Activated CD8-positive, alpha-beta T cell treated with anti-CD3 and anti-CD28 coated beads for 36 hours (primary cell): ENCODE measurements at regions not wholly inside any gene's neighbourhood (a gene's known extent, or its start where the extent isn't known, plus 50 kb on each side); places are given as distances from the start of the nearest gene placed in this dataset.

Experiments
- ATAC-seq: fragments of 200-7000 bp; cut with Tn5 transposase; one replicate; pipeline ENCODE4 v1.10.0; 2021; ENCODE audit warnings: mild to moderate bottlenecking, moderate library complexity
- CTCF ChIA-PET: fragments of 350-600 bp; sonication (Branson Sonifier 250); formaldehyde crosslinking; loops from one replicate; lab custom pipeline; 2021; ENCODE audit warnings: antibody characterized with exemption; lab: Charles Lee
- POLR2A ChIA-PET: fragments of 350-600 bp; sonication (Branson Sonifier 250); formaldehyde crosslinking; loops from one replicate; lab custom pipeline; 2021; ENCODE audit warnings: antibody characterized with exemption; lab: Charles Lee
- DNase-seq: peaks from one replicate; pipeline ENCODE4 v3.0.0-alpha.2; 2020
- H3K27ac Mint-ChIP-seq: one replicate; pipeline ENCODE4 v1.8.0; 2021; ENCODE audit warnings: mild to moderate bottlenecking, mixed read lengths
- H3K27me3 Mint-ChIP-seq: one replicate; pipeline ENCODE4 v1.8.0; 2021; ENCODE audit warnings: mixed read lengths
- H3K36me3 Mint-ChIP-seq: one replicate; pipeline ENCODE4 v1.8.0; 2021; ENCODE audit warnings: low read depth, mixed read lengths
- H3K4me1 Mint-ChIP-seq: one replicate; pipeline ENCODE4 v1.8.0; 2021; ENCODE audit warnings: low read depth, mixed read lengths
- H3K4me3 Mint-ChIP-seq: one replicate; pipeline ENCODE4 v1.8.0; 2021; ENCODE audit warnings: mild to moderate bottlenecking, moderate library complexity, mixed read lengths
- H3K9me3 Mint-ChIP-seq: one replicate; pipeline ENCODE4 v1.8.0; 2021; ENCODE audit warnings: mixed read lengths
- intact Hi-C: fragments of 100-400 bp; cut with micrococcal nuclease; formaldehyde crosslinking; loops from one replicate; pipeline ENCODE4 v1.10.0; 2022
- TF ChIP-seq, protein P1 (sequence below): fragments of 200-600 bp; IDR thresholded peaks from one replicate; pipeline ENCODE4 v1.8.0; 2022; ENCODE audit warnings: antibody characterized with exemption, mild to moderate bottlenecking

DNA sequence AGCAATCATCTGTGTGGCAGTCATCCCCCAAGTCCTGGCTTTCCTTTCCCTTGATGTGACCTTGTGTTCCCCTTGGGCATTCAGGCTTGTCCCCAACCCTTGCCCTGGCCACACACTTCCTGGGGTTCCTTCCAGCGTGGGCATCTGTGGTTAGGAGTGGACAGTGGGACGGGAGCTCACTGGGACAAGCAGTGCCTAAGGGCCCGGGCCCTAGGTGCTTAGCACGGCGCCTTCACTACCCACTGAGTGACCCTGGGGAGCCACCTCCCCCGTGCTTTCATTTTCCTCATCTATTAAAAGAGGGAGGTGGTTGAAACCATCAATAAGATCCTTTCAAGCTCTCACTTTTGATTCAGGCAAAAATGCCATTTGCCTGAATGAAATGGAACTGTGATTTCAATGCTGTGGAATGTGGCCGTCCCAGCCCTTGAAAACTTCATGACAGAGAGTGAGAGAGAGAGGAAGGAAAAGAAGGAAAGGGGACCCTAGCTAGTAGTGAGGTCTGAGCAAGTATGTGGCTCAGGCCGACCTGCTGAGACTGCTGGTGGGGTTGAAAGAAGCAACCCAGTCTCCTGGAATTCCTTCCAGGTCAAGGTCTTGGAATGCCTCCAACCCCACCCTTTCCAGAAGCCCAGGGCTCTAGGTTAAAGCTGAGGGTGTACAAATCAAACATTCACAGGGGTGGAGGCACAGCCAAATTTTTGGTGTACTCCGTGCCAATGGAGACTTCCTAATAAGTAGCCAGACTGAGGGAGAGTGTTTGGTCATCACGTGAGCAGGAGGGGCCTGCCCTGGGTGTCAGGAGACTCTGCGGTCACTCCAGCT, 302.9 kb downstream of the TLE3 start:
- Mint-ChIP-seq H3K9me3 (peaks cover 10% of the 10 kb centered on the region), H3K27ac (no peak overlapping the region), H3K4me3 (no peak overlapping the region), H3K27me3 (no peaks in the 10 kb centered on the region), H3K4me1 (peaks cover 2% of the 10 kb centered on the region), H3K36me3 (no peaks in the 10 kb centered on the region)
- ChIA-PET POLR2A (no interaction called here), CTCF (interaction anchor here (0.8 kb wide), 1 partner anchor 72 kb away, joined by 3 read pairs; no protein-coding TSS in a partner anchor)
- no peak for ATAC-seq
- intact Hi-C loops: no loop called here
- DNase-seq: no peak
- TF ChIP-seq, protein P1, sequence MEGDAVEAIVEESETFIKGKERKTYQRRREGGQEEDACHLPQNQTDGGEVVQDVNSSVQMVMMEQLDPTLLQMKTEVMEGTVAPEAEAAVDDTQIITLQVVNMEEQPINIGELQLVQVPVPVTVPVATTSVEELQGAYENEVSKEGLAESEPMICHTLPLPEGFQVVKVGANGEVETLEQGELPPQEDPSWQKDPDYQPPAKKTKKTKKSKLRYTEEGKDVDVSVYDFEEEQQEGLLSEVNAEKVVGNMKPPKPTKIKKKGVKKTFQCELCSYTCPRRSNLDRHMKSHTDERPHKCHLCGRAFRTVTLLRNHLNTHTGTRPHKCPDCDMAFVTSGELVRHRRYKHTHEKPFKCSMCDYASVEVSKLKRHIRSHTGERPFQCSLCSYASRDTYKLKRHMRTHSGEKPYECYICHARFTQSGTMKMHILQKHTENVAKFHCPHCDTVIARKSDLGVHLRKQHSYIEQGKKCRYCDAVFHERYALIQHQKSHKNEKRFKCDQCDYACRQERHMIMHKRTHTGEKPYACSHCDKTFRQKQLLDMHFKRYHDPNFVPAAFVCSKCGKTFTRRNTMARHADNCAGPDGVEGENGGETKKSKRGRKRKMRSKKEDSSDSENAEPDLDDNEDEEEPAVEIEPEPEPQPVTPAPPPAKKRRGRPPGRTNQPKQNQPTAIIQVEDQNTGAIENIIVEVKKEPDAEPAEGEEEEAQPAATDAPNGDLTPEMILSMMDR: no peak

DNA sequence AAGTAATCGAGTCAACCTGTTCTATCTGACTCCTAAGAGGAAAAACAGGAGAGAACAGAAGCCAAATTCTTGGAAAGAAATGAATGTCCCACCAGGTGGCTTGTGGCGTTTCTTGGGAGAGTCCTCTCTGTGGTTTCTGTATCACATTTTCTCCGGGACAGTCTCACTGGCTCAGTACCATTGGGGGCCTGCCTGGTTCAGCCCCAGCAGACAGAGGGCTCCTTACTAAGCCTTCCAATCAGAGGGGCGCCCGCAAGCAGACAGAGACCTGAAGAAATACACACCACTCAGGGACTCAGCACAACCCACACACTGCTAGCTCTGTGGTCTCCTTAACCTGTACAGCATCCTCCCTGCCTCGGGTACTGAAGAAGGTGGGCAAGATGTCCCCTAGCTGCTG, 302.1 kb downstream of the TLE3 start:
- no peaks in the 10 kb centered on the region for H3K27me3 Mint-ChIP-seq
- no peak overlapping the region for H3K27ac Mint-ChIP-seq
- no peaks in the 10 kb centered on the region for H3K36me3 Mint-ChIP-seq
- TF ChIP-seq, protein P1: no peak
- ChIA-PET POLR2A (no interaction called here), CTCF (interaction anchor here (0.6 to 0.8 kb wide), 2 partner anchors 67 to 73 kb away, joined by 3 read pairs; no protein-coding TSS in a partner anchor)
- H3K4me3 Mint-ChIP-seq: no peak overlapping the region
- no peak for DNase-seq
- intact Hi-C loops: no loop called here
- no peak for ATAC-seq
- H3K4me1 Mint-ChIP-seq: peaks cover 2% of the 10 kb centered on the region
- H3K9me3 Mint-ChIP-seq: peaks cover 10% of the 10 kb centered on the region

DNA sequence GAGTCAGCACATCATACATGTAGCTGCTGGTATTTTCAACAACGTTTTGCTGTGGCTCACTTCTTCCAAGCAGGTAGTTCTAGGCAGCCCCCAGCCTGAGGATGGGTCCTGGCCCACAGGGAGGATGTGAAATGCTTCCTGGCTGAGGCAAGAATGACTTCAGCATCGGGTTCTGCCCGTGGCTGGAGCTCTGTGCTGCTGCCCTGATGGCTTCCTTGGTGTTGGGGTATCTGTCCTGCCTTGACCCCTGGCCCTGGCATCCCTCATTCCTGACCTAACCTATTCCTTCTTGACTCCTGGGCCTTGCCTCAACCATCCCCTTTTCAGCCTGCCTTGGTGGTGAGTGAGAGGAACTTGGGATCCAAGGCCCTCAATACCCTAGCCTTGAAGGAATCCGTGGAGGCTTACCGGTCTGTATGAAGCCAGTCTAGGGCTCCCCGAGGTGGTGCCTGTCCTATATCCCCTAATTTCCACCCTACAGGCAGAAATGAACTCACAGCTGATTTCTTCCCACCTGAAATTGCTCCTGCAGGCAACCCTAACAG, 300.6 kb downstream of the TLE3 start:
- H3K36me3 Mint-ChIP-seq: no peaks in the 10 kb centered on the region
- TF ChIP-seq, protein P1: no peak
- POLR2A ChIA-PET: no interaction called here
- no peaks in the 10 kb centered on the region for H3K9me3 Mint-ChIP-seq
- H3K4me1 Mint-ChIP-seq: peaks cover 2% of the 10 kb centered on the region
- ATAC-seq (no peak), DNase-seq (no peak)
- intact Hi-C loops: no loop called here
- H3K27ac Mint-ChIP-seq: no peak overlapping the region
- no peak overlapping the region for H3K4me3 Mint-ChIP-seq
- CTCF ChIA-PET: no interaction called here
- H3K27me3 Mint-ChIP-seq: no peaks in the 10 kb centered on the region

DNA sequence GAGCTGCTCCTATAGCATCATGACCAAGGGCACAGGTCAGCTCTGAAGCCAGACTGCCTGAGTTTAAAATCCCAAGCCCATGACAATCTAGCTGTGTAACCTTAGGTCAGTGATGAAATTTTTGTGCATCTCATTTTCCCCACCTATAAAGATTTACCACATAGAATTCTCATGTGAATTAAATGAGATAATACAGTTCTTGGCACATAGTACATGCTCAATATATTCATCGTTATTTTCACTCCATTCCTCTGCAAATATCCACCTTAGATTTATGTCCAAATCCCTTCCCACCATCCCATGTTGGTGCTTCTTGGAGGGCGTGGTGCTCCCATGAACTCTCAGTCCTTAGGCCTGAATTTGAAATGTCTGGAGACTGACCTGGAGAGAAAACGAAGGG, 300.1 kb downstream of the TLE3 start:
- ATAC-seq (no peak), DNase-seq (no peak)
- Mint-ChIP-seq H3K4me3 (no peak overlapping the region), H3K27ac (no peak overlapping the region), H3K36me3 (no peaks in the 10 kb centered on the region), H3K4me1 (peaks cover 2% of the 10 kb centered on the region), H3K9me3 (no peaks in the 10 kb centered on the region), H3K27me3 (no peaks in the 10 kb centered on the region)
- POLR2A ChIA-PET: no interaction called here
- TF ChIP-seq, protein P1: no peak
- CTCF ChIA-PET: no interaction called here
- intact Hi-C loops: no loop called here
